ENCODE measurements at regions not wholly inside any gene's neighbourhood (a gene's known extent, or its start where the extent isn't known, plus 50 kb on each side); places are given as distances from the start of the nearest gene placed in this dataset.

- intact Hi-C loops (cut with micrococcal nuclease; ENCODE audit: unreplicated experiment) (no loop called here), in situ Hi-C loops (cut with HindIII; ENCODE audit: extremely low pct_ligation_motif_present, low pct_unique_long_range_greater_than_20kb) (no loop called here)
- CTCF ChIA-PET (ENCODE audit: low intra/inter-chr PET ratio, low total read pairs), result no interaction called here
- Histone ChIP-seq H3K9me3 (ENCODE audit: low read length) (no peaks in the 10 kb centered on the region), H3K4me1 (ENCODE audit: insufficient read depth, low read length) (no peaks in the 10 kb centered on the region), H3K4me3 (replicated peaks in 1 of 3; ENCODE audit: insufficient read depth in 1 of 3, low read depth in 2 of 3, low read length in 3 of 3) (no peak overlapping the region), H3K79me2 (ENCODE audit: insufficient read depth, low read length) (no peaks in the 10 kb centered on the region), H4K20me1 (ENCODE audit: insufficient read depth, low read length) (no peaks in the 10 kb centered on the region), H2AFZ (ENCODE audit: low read length) (no peak overlapping the region), H3K36me3 (replicated peaks in 1 of 2; ENCODE audit: control insufficient read depth in 1 of 2, insufficient read depth in 2 of 2, low read length in 2 of 2) (no peaks in the 10 kb centered on the region), H3K27ac (ENCODE audit: extremely low read length, insufficient read depth, low read length) (no peak overlapping the region), H3K9ac (ENCODE audit: insufficient read depth, low read depth, low read length) (no peak overlapping the region), H3K27me3 (ENCODE audit: control insufficient read depth in 1 of 2, insufficient read depth in 2 of 2, low read length in 2 of 2) (no peaks in the 10 kb centered on the region), H3K4me2 (ENCODE audit: low read depth, low read length) (no peak overlapping the region)
- TF ChIP-seq MEF2D (CRISPR knock-in tag; IDR thresholded peaks at IDR 0.05), result no peak
- no peak for TF ChIP-seq NR3C1 (CRISPR knock-in tag; IDR thresholded peaks at IDR 0.05)
- TF ChIP-seq ATF7 (IDR thresholded peaks at IDR 0.05), result no peak
- no peak for TF ChIP-seq ATF7 (CRISPR knock-in tag; IDR thresholded peaks at IDR 0.05)
- no peak for TF ChIP-seq BCL6 (CRISPR knock-in tag; IDR thresholded peaks at IDR 0.05)
- no peak for TF ChIP-seq SRF (IDR thresholded peaks at IDR 0.05; ENCODE audit: low read depth, low read length)
- no peak for TF ChIP-seq ZNF484 (CRISPR knock-in tag; IDR thresholded peaks at IDR 0.05; ENCODE audit: borderline replicate concordance, low read depth)
- TF ChIP-seq ARHGAP35 (CRISPR knock-in tag; IDR thresholded peaks at IDR 0.05; ENCODE audit: borderline replicate concordance), result no peak
- no peak for TF ChIP-seq ZNF572 (CRISPR knock-in tag; IDR thresholded peaks at IDR 0.05)
- TF ChIP-seq TARDBP (CRISPR knock-in tag; IDR thresholded peaks at IDR 0.05), result no peak
- DNase-seq (ENCODE audit: low spot score), result no peak
- no peak for FAIRE-seq
- ATAC-seq, result no peak
- BruUV-seq (replicated peaks), result no TSS peak
- POLR2A ChIA-PET, result no interaction called here
Observed at GRCh38 chrX:21126661-21127060, 247.6 kb upstream of the CNKSR2 start.

- H3K79me2 ChIP-seq (ENCODE audit: insufficient read depth, low read length), result no peaks in the 10 kb centered on the region
- in situ Hi-C loops (cut with HindIII; ENCODE audit: extremely low pct_ligation_motif_present, low pct_unique_long_range_greater_than_20kb), result no loop called here
- ChIA-PET CTCF (ENCODE audit: low intra/inter-chr PET ratio, low total read pairs) (no interaction called here), POLR2A (no interaction called here)
- intact Hi-C loops (cut with micrococcal nuclease; ENCODE audit: unreplicated experiment), result no loop called here
- H3K9me3 ChIP-seq (ENCODE audit: low read length), result no peaks in the 10 kb centered on the region
- H4K20me1 ChIP-seq (ENCODE audit: insufficient read depth, low read length), result no peaks in the 10 kb centered on the region
- ATAC-seq (no peak), DNase-seq (ENCODE audit: low spot score) (no peak), FAIRE-seq (no peak)
- H2AFZ ChIP-seq (ENCODE audit: low read length), result no peak overlapping the region
- H3K36me3 ChIP-seq (replicated peaks in 1 of 2; ENCODE audit: control insufficient read depth in 1 of 2, insufficient read depth in 2 of 2, low read length in 2 of 2), result no peaks in the 10 kb centered on the region
- no TSS peak for BruUV-seq (replicated peaks)
- H3K4me3 ChIP-seq (replicated peaks in 1 of 3; ENCODE audit: insufficient read depth in 1 of 3, low read depth in 2 of 3, low read length in 3 of 3), result no peak overlapping the region
- no peak overlapping the region for H3K27ac ChIP-seq (ENCODE audit: extremely low read length, insufficient read depth, low read length)
- no peaks in the 10 kb centered on the region for H3K4me1 ChIP-seq (ENCODE audit: insufficient read depth, low read length)
- H3K4me2 ChIP-seq (ENCODE audit: low read depth, low read length), result no peak overlapping the region
- no peaks in the 10 kb centered on the region for H3K27me3 ChIP-seq (ENCODE audit: control insufficient read depth in 1 of 2, insufficient read depth in 2 of 2, low read length in 2 of 2)
- no peak overlapping the region for H3K9ac ChIP-seq (ENCODE audit: insufficient read depth, low read depth, low read length)
- 15% methylated on average over 3 of the region's 3 CpGs for WGBS (ENCODE audit: low lambda C conversion rate)
- no peak for TF ChIP-seq GABPA (IDR thresholded peaks at IDR 0.05; ENCODE audit: low read depth, low read length)
- no peak for TF ChIP-seq GABPA (CRISPR knock-in tag; IDR thresholded peaks at IDR 0.05; ENCODE audit: low read depth)
- no peak for TF ChIP-seq ZNF407 (CRISPR knock-in tag; IDR thresholded peaks at IDR 0.05; ENCODE audit: not compliant biosample characterization)
- TF ChIP-seq EP300 (IDR thresholded peaks at IDR 0.05; ENCODE audit: low read depth in 2 of 2, low read length in 2 of 2), result no peak
- no peak for TF ChIP-seq EP300 (CRISPR knock-in tag; IDR thresholded peaks at IDR 0.05; ENCODE audit: borderline replicate concordance)
Observed at GRCh38 chrX:21131346-21131745, 242.9 kb upstream of the CNKSR2 start.

Measured in HepG2 (cell line).